Muscle layer of colon (tissue), 2 donors: ENCODE measurements at regions not wholly inside any gene's neighbourhood (a gene's known extent, or its start where the extent isn't known, plus 50 kb on each side); places are given as distances from the start of the nearest gene placed in this dataset.
"Not testable (repeated sequence)": the region's sequence is repeated elsewhere in the genome, so short reads cannot be mapped to it uniquely, and the experiment has no call there.

Experiments
- H3K27ac ChIP-seq: one replicate; pipeline ENCODE4 v1.7.0; 2013; ENCODE audit warnings: low read depth, mild to moderate bottlenecking, low read length, moderate library complexity
- H3K27me3 ChIP-seq, 2 donors: one replicate each; pipeline ENCODE4 v1.7.0; 2013; ENCODE audit warnings: low read length in 2 of 2, mild to moderate bottlenecking in 2 of 2; ENCODE audit not compliant: insufficient read depth in 2 of 2, control insufficient read depth in 1 of 2
- H3K36me3 ChIP-seq: one replicate; pipeline ENCODE4 v1.7.0; 2013; ENCODE audit warnings: mild to moderate bottlenecking, low read length; ENCODE audit not compliant: insufficient read depth
- H3K4me1 ChIP-seq: one replicate; pipeline ENCODE4 v1.7.0; 2013; ENCODE audit warnings: mild to moderate bottlenecking, low read length; ENCODE audit not compliant: insufficient read depth
- H3K4me3 ChIP-seq, 2 donors: one replicate each; pipeline ENCODE4 v1.7.0; 2013; ENCODE audit warnings: low read length in 2 of 2, low read depth in 1 of 2, mild to moderate bottlenecking in 1 of 2, moderate library complexity in 1 of 2
- H3K9ac ChIP-seq: one replicate; pipeline ENCODE4 v1.7.0; 2013; ENCODE audit warnings: low read length
- H3K9me3 ChIP-seq: one replicate; pipeline ENCODE4 v1.7.0; 2013; ENCODE audit warnings: mild to moderate bottlenecking, low read length
- donor health status: abdominal sarcoma.
- donor health status: Adenocarcinoma of cecum.

GRCh38 chr7:35887430-35887829 lies 86.6 kb downstream of the SEPTIN7 start:
- not testable (repeated sequence) for H3K27ac ChIP-seq, H3K9ac ChIP-seq, H3K4me1 ChIP-seq, H3K9me3 ChIP-seq, H3K27me3 ChIP-seq, H3K4me3 ChIP-seq
- H3K36me3 ChIP-seq = peaks cover 19% of the 10 kb centered on the region

DNA sequence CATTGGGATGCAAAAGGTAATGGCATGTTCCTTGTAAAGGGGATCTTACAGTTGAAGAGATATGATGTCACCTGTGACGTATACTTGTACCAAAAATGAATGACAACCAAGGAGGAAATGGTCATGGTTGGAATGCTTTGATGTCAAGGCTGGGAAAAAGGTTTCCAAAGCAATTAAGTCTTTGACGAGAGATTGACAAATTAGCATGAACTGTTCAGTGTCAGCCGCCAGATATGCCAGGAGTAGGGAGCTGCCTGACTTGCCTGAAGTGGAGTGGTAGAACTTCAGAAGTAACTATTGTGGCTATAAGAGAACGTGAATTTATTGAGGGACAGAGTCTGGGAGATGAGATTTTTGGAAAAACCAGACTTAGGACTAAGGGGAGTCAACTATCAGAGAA lies 88.1 kb downstream of the SEPTIN7 start:
- H3K4me3 ChIP-seq = no peak overlapping the region
- H3K9ac ChIP-seq = no peak overlapping the region
- H3K4me1 ChIP-seq = no peaks in the 10 kb centered on the region
- H3K9me3 ChIP-seq = no peaks in the 10 kb centered on the region
- H3K27me3 ChIP-seq = no peaks in the 10 kb centered on the region
- H3K36me3 ChIP-seq = peaks cover 15% of the 10 kb centered on the region
- H3K27ac ChIP-seq = no peak overlapping the region

- peaks cover 7% of the 10 kb centered on the region for H3K36me3 ChIP-seq
Measured at GRCh38 chr7:35889870-35890269, 89.0 kb downstream of the SEPTIN7 start.

GRCh38 chr7:35891004-35891830 lies 90.4 kb downstream of the SEPTIN7 start:
- no peaks in the 10 kb centered on the region for H3K4me1 ChIP-seq
- no peak overlapping the region for H3K4me3 ChIP-seq
- H3K9me3 ChIP-seq = no peaks in the 10 kb centered on the region
- H3K9ac ChIP-seq = no peak overlapping the region
- peaks cover 7% of the 10 kb centered on the region for H3K36me3 ChIP-seq
- H3K27ac ChIP-seq = no peak overlapping the region
- H3K27me3 ChIP-seq = no peaks in the 10 kb centered on the region

More at GRCh38 chr7:35889870-35890269, 89.0 kb downstream of the SEPTIN7 start:
- Histone ChIP-seq H3K27me3 (no peaks in the 10 kb centered on the region), H3K27ac (no peak overlapping the region), H3K9me3 (no peaks in the 10 kb centered on the region), H3K4me1 (no peaks in the 10 kb centered on the region), H3K9ac (no peak overlapping the region), H3K4me3 (no peak overlapping the region)

- Histone ChIP-seq H3K27me3 (no peaks in the 10 kb centered on the region), H3K36me3 (peaks cover 9% of the 10 kb centered on the region), H3K27ac (no peak overlapping the region), H3K4me3 (no peak overlapping the region), H3K9me3 (no peaks in the 10 kb centered on the region), H3K9ac (no peak overlapping the region), H3K4me1 (no peaks in the 10 kb centered on the region)
Measured at GRCh38 chr7:35893649-35894048, 92.8 kb downstream of the SEPTIN7 start.

GRCh38 chr7:35894721-35895120 lies 93.9 kb downstream of the SEPTIN7 start:
- Histone ChIP-seq H3K4me3 (no peak overlapping the region), H3K4me1 (no peaks in the 10 kb centered on the region)

GRCh38 chr7:35900651-35901050 lies 99.8 kb downstream of the SEPTIN7 start:
- peaks cover 5% of the 10 kb centered on the region for H3K4me1 ChIP-seq
- H3K36me3 ChIP-seq = peaks cover 20% of the 10 kb centered on the region
- no peaks in the 10 kb centered on the region for H3K27me3 ChIP-seq
- no peak overlapping the region for H3K9ac ChIP-seq
- H3K27ac ChIP-seq = no peak overlapping the region
- H3K4me3 ChIP-seq = no peak overlapping the region
- H3K9me3 ChIP-seq = no peaks in the 10 kb centered on the region

More at GRCh38 chr7:35894721-35895120, 93.9 kb downstream of the SEPTIN7 start:
- Histone ChIP-seq H3K9ac (no peak overlapping the region), H3K27ac (no peak overlapping the region), H3K9me3 (no peaks in the 10 kb centered on the region), H3K36me3 (peaks cover 13% of the 10 kb centered on the region), H3K27me3 (no peaks in the 10 kb centered on the region)

DNA sequence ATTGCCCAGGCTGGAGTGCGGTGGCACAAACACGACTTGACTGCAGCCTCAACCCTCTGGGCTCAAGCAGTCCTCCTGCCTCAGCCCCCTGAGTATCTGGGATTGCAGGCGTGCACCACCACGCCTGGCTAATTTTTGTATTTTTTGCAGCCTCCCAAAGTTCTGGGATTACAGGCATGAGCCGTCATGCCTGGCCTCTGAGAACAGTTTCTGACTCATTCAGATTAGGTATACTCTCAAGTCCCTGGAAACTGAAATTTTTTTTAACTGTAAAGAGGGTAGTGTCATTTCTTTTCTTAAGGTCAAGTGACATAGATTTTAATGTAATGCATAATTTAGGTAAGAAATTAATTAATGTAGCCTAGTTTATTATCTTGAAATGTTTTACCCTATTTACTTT lies 104.7 kb downstream of the SEPTIN7 start:
- Histone ChIP-seq H3K4me3 (no peak overlapping the region), H3K4me1 (peaks cover 8% of the 10 kb centered on the region), H3K9ac (no peak overlapping the region), H3K27me3 (no peaks in the 10 kb centered on the region), H3K36me3 (peaks cover 14% of the 10 kb centered on the region), H3K27ac (no peak overlapping the region), H3K9me3 (no peaks in the 10 kb centered on the region)

DNA sequence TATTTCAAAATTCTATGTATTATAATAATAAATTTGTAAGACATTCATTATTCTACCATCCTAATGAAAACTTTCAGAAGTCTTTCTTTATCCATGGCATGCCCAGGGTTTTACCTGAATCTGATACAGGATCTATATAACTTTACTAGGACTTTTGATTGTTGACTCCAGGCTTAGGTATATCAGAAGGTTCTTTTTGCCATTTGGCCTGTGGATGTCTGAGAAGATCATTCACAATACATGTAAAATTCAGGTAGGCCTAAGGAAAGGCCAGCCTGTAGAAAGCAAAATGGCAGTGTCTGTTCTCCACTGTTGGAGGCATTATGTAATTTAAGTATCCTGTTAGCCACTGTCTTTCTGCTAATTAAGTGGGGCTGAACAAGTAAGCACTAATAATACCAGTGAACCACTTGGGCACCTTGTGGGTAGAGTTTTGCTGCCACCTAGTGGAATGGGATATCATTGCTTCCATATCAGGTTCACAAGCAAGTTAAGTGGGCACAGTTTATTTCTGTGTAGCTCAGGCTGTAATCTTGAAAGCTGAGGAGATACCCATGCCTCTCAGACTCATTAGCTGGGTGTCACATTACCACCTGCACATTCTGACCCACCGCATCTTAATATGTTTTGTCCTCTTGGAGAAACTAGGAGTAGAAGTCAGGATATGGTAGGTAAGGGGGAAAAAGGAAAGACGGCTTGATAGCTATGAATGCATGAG lies 105.5 kb downstream of the SEPTIN7 start:
- Histone ChIP-seq H3K4me3 (no peak overlapping the region), H3K9ac (no peak overlapping the region), H3K36me3 (peaks cover 14% of the 10 kb centered on the region), H3K27me3 (no peaks in the 10 kb centered on the region), H3K9me3 (no peaks in the 10 kb centered on the region), H3K4me1 (peaks cover 6% of the 10 kb centered on the region), H3K27ac (no peak overlapping the region)

DNA sequence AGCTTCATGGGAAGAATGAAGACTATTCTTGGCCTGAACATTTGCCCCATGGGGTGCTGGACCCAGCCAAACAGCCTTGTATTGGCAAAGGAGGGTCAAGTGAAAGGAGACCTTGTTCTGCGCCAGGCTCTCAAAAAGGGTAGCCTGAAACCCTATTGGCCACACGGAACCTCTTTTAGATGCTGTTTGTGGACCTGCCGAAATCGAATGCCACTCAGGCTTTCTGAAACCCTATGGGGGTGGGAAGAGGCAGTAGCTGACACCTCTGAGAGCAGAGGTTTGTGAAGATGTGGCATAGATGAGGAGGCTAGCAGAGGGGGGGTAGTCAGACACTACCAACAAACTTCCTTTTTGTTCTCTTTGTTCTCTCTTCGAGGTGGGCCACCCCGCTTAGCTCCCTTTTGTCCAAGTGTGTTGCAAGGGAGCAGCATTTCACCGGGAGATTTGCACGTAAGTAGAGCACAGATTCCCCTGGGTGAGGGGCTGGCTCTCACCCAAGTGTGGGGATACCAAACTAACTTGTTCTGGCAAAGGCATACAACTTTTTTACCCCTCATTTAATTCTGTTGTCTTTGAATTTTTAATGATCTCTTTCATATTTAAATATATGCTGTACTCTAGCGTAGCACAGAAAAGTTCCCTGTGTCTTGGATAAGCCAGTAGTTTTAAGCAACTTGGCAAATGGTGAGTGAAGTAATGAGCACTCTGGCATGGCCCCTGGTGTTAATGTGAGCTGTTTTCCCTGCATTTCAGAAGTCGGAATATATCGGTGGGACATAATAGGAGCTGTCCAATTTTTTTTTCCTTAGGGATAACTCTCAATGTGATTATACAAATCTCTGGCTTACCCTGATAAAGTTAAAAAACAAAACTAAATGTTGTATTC lies 107.7 kb downstream of the SEPTIN7 start:
- H3K27ac ChIP-seq = no peak overlapping the region
- no peaks in the 10 kb centered on the region for H3K9me3 ChIP-seq
- H3K36me3 ChIP-seq = peaks cover 6% of the 10 kb centered on the region
- no peak overlapping the region for H3K4me3 ChIP-seq
- H3K9ac ChIP-seq = no peak overlapping the region
- H3K4me1 ChIP-seq = peaks cover 6% of the 10 kb centered on the region
- H3K27me3 ChIP-seq = no peaks in the 10 kb centered on the region

DNA sequence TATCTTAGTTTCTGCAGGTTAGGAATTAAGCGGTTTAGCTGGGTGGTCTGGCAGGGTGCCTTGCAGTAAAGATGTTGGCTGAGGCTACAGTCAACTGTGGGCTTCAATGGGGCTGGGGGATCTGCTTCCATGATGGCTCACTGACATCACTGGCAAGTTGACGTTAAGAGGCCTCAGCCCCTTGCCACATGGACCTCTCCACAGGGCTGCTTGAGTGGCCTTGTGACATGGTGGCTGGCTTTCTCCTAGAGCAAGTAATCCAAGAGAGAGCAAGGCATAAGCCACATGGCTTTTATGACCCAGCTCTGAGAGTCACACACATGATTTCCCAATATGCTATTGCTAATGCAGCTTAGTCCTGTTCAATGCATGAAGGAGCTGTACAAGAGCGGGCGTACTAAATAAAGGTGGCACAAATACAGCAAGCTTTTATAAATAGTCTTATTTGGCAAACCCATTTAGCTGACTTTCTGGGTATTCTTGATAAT lies 109.1 kb downstream of the SEPTIN7 start:
- H3K9ac ChIP-seq = no peak overlapping the region
- H3K36me3 ChIP-seq = no peaks in the 10 kb centered on the region
- H3K27ac ChIP-seq = no peak overlapping the region
- H3K4me3 ChIP-seq = no peak overlapping the region
- H3K27me3 ChIP-seq = no peaks in the 10 kb centered on the region
- no peaks in the 10 kb centered on the region for H3K9me3 ChIP-seq
- H3K4me1 ChIP-seq = peaks cover 6% of the 10 kb centered on the region
